ENCODE measurements at regions not wholly inside any gene's neighbourhood (a gene's known extent, or its start where the extent isn't known, plus 50 kb on each side); places are given as distances from the start of the nearest gene placed in this dataset.
A peak's percentile ranks its signal among the peaks of the same experiment; 100 is the strongest.
"Not testable (repeated sequence)": the region's sequence is repeated elsewhere in the genome, so short reads cannot be mapped to it uniquely, and the experiment has no call there.

GRCh38 chr11:92436034-92436920 lies 211.7 kb downstream of the FAT3 start:
- DNase-seq: no peak

- DNase-seq: no peak
Observed at GRCh38 chr11:92439133-92439532, 214.5 kb downstream of the FAT3 start.

GRCh38 chr11:92440701-92441442 lies 216.3 kb downstream of the FAT3 start:
- no peak for DNase-seq

- DNase-seq: no peak
Observed at GRCh38 chr11:92441443-92441726, 216.8 kb downstream of the FAT3 start.

GRCh38 chr11:92443199-92443598 lies 218.6 kb downstream of the FAT3 start:
- DNase-seq: no peak

GRCh38 chr11:92447586-92447985 lies 223.0 kb downstream of the FAT3 start:
- no peak for DNase-seq

GRCh38 chr11:92449222-92449621 lies 224.6 kb downstream of the FAT3 start:
- DNase-seq: no peak

- no peak for DNase-seq
Observed at GRCh38 chr11:92449780-92450179, 225.2 kb downstream of the FAT3 start.

- DNase-seq: no peak
Observed at GRCh38 chr11:92451063-92451462, 226.4 kb downstream of the FAT3 start.

GRCh38 chr11:92453055-92453454 lies 228.4 kb downstream of the FAT3 start:
- DNase-seq: no peak

- no peak for DNase-seq
Observed at GRCh38 chr11:92455210-92455790, 230.7 kb downstream of the FAT3 start.

- DNase-seq: no peak
Observed at GRCh38 chr11:92457250-92457649, 232.6 kb downstream of the FAT3 start.

- DNase-seq: no peak
Observed at GRCh38 chr11:92458486-92458885, 233.9 kb downstream of the FAT3 start.

- no peak for DNase-seq
Observed at GRCh38 chr11:92460213-92460612, 235.6 kb downstream of the FAT3 start.

- no peak for DNase-seq
Observed at GRCh38 chr11:92461447-92461846, 236.8 kb downstream of the FAT3 start.

- DNase-seq: no peak
Observed at GRCh38 chr11:92462821-92463220, 238.2 kb downstream of the FAT3 start.

GRCh38 chr11:92464822-92465221 lies 240.2 kb downstream of the FAT3 start:
- DNase-seq: no peak

GRCh38 chr11:92465410-92465809 lies 240.8 kb downstream of the FAT3 start:
- not testable (repeated sequence) for DNase-seq

GRCh38 chr11:92473736-92474135 lies 249.1 kb downstream of the FAT3 start:
- DNase-seq: no peak

GRCh38 chr11:92475316-92475715 lies 250.7 kb downstream of the FAT3 start:
- no peak for DNase-seq

- DNase-seq: no peak
Observed at GRCh38 chr11:92475819-92476218, 251.2 kb downstream of the FAT3 start.

- no peak for DNase-seq
Observed at GRCh38 chr11:92477686-92478085, 253.1 kb downstream of the FAT3 start.

- no peak for DNase-seq
Observed at GRCh38 chr11:92480499-92480898, 255.9 kb downstream of the FAT3 start.

- DNase-seq: peak; percentile 4
Observed at GRCh38 chr11:92482492-92483060, 258.0 kb downstream of the FAT3 start.

Measured in SHP77 treated with DMSO at 0.1 percent for 48 hours (cell line).